ENCODE measurements at regions not wholly inside any gene's neighbourhood (a gene's known extent, or its start where the extent isn't known, plus 50 kb on each side); places are given as distances from the start of the nearest gene placed in this dataset.

- DNase-seq: no peak
Measured at GRCh38 chr2:20150110-20150706, 74.7 kb downstream of the SDC1 start.

DNA sequence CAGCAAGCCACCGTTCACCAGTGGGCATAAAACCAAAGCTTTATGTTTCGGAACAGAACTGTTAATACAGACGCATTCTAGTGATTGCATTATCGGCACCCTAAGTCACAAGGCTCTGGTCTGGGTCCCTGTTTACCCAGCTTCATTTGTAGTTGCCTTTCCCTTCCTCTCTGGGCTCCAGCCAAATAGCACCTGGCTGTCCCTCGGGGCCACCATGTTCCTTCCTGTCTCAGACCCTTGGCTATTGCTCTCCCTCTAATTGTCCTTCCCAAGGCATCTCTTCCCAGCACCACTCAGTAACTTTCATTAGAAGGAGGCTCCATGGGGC is 75.3 kb downstream of the SDC1 start:
- DNase-seq: no peak

- DNase-seq: no peak
Measured at GRCh38 chr2:20148923-20149702, 75.8 kb downstream of the SDC1 start.

DNA sequence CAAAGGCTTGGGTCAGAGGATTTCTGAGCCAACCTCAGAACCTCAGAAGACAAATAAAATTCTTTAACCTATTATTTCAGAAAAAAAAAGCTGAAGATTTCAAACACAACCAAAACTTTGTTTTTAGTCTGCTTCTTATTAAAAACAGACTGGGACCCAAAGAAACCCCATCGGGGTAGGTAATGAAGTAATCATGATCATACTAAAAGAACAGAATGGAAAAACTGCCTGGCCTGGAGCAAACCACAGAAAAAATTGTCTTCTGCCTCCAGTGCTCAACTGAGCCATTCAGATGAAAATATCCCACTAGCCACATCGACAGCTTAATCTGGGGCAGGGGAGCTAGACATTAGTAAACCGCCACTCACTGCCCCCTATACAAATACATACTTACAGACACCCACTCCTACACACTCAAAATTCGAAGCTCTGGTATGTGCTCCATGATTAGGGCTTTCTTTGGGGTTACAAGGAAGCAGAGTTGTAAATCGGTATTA is 76.5 kb downstream of the SDC1 start:
- no peak for DNase-seq

- DNase-seq: no peak
Measured at GRCh38 chr2:20147351-20147750, 77.6 kb downstream of the SDC1 start.

DNA sequence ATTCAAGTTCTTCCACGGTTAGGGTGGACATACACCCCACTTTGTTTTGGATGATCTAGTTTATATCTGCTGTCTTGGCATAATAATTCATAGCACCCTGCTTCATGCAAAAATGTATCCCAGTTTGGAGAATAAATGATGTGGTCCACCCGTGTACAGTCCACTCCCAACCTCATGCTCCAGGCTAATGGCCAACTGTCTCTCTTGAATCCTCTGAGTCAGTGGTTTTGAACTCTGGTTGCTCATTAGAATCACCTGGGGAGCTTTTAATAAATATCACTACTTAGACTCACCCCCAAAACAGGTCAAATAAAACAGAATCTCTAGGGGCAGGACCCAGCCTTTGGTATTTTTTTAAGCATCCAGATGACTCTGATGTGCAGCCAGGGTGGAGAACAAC is 78.5 kb downstream of the SDC1 start:
- no peak for DNase-seq

DNA sequence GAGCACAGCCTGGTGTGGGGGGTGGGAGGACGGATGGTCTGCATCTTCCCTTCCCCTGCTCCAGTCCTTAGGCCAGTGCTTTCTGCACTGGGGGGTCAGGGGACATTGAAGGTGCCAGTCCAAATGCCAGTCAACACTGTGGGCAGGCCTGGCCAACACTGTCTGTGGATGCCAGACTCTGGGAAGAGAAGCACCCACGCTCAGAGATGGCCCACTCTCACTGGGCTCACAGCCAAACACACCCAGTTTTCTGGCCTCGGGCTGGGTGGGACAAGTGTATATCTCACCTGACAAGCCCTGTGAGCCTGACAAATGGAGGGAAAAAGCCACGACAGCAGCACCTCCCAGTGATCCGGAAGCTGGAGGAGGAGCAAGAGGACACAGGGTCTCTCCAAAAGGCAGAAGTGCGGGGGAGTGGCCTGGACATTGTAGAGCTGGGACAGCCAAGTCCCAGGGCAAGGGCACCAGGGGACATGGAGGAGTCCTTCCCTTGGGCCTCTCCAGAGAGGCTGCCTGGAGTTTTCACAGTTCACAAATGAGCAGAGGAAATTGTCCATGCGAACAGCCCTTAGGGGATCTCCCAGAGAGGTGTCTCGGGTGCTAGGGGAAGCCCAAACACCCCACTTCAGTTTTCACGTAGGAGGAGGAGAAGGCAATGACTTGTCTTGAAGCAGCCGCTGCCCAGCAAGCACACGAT is 79.3 kb downstream of the SDC1 start:
- DNase-seq: no peak

DNA sequence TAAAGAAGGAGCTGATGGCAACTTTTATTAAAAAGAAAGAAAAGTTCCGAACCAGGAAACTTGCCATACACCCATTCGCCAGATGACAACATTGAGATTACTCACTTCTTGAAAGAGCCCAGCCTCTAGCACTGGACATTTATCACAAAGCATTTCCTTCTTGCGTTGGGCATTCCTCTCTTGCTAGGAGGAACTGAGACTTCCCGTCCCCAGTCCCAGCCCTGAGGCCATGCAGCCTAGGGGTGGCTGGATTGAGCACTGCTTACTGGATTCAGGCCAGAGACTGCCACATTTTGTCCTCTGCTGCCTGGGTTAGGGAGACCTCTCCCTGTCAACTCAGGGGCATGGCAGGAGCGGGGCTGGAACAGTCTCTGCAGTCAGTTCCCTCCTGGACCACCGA is 80.1 kb downstream of the SDC1 start:
- no peak for DNase-seq

GRCh38 chr2:20144196-20144595 is 80.7 kb downstream of the SDC1 start:
- no peak for DNase-seq

DNA sequence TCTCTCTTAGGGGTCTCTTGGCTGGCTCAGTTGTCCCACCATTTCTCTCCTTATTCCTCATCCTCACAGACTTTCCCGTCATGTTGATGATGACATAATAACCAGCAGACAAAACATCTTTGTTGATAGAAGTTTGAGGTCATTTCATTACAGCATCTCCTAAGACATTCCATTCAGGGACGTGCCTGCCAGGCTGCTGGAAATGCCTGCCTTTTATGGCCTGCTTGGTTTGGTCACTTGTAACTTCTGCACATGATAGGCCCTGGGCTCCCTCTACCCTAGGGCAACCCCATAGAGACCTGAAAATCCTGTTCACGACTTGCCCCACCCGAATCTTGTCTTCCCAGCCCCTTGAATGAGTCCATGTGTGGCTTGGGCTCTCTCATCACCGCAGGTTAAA is 81.7 kb downstream of the SDC1 start:
- no peak for DNase-seq

GRCh38 chr2:20141806-20142205 is 83.1 kb downstream of the SDC1 start:
- DNase-seq: no peak

DNA sequence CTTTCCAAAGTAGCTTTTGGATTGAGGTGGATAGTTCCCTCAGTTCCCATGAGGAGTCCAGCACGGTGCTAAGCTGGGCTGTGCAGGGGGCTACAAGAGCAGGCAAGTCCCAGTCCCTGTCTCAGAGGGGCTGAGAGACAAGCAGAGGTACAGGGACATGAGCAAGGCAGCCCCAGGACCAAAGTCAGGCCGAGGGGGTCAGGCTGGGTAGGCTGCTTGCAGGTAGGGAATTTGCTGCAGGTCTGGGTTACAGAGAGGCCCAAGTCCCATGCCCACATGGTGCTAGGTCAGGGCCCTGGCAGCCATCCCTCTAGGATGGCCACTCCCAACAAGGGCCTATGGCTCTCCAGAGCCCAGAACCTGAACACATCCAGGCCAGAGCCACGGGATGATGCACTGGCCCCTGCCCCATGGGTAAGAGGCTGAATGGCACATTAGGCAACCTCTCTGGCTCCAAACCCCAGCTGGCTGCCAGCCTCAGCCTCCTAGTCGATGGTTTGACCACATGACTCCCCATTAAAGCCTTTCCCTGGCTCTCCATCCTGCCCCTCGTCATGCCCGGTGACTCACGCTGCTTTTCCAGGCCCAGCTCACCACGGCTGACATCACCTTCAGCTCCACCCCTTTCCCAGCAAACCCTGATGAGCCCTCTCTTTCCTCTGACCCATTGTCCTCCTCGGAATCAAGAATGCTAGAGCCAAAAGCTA is 83.7 kb downstream of the SDC1 start:
- DNase-seq: no peak

- DNase-seq: no peak
Measured at GRCh38 chr2:20140321-20141055, 84.4 kb downstream of the SDC1 start.

GRCh38 chr2:20139407-20140172 is 85.3 kb downstream of the SDC1 start:
- no peak for DNase-seq

DNA sequence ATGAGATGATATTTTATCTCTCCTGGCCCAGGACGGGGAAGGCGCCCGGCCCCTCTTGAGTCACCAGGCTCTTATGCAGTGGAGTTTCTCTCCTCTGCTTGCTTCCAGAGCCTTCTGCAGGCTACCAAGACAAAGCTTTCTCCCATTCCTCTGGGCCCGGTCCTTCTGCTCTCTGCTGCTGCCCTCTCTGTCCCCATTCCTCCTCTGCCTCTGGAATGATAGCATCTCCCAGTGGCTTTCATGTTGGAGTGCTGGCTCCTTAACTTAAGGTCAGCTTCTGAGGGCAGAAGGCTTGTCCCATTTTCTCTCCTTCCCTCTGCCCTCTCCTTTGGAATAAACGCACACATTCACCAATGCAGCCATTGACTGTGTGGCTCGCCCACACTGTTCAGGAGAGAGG is 86.2 kb downstream of the SDC1 start:
- no peak for DNase-seq

DNA sequence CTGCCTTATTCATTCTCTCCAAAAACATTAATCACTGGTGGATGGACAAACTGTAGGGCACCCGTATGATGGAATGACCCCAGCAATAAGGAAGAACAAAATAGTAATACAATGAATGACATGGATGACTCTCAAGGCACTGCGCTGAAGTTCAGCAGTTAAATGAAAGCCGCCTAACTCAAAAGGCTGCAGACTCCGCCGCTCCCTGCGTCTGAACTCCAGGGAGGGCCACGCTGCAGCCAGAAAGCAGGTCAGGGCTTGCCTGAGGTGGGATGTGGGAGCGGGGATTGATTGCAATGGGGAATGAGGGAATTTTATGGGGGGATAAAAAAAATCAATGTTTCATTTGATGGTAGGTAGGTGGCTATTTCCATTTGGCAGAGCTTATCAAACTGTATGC is 86.5 kb upstream of the LAPTM4A start:
- no peak for DNase-seq

DNA sequence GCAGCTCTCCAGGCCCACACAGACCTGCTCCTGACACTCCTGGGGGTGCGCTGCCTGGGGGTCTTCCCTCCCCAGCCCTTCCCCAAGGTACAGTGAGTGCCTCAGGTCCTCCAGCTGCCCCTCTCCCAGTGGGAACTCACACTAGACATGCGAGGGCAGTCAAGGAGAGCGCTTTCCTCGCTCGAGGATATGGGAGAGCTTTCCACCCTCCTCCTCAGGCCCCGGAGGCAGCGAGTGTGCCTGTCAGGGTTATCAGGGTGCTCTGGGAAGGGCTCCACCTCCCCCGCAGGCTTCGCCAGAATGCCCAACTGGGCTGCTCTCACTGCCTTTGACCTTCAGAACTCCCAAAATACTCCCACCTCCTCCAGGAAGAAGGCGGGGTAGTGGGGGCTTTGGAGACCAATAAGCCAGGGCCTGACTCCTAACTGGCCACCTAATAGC is 85.7 kb upstream of the LAPTM4A start:
- no peak for DNase-seq

DNA sequence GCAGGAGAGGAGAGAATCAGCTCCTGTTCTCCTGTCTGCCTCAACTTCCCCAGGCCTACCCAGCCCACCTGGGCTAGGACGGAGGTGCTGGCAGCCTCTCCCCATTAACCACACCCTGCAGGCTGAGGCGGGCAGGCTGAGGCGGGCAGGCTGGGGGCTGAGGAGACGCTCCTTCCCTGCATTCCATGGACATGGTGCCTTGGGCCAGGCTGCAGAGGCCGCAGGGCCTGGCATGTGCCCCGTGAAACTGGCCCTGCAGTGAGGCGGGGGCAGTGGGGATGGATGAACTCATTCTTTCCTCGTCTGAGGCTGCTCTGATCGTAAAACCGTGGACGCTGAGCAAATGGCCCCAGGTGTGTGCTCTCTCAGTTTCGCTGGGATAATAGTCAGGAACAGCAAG is 84.7 kb upstream of the LAPTM4A start:
- DNase-seq: no peak

DNA sequence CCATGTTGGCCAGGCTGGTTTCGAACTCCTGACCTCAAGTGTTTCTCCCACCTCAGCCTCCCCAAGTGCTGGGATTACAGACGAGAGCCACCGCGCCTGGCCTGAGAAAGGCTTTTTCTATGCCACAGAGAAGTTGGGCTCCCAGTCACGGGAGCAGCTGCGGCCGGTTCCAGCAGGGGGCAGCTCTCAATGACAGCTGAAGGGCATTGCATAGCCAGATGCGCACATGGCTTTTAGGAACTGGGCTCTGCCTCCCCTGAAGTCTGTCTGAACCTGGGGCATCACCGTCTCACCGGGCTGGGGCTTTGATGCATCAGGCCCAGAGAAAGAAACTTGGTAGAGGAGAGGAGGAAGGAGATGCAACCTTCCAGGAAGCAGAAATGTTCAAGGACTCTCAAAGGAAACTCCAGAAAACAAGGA is 84.2 kb upstream of the LAPTM4A start:
- no peak for DNase-seq

DNA sequence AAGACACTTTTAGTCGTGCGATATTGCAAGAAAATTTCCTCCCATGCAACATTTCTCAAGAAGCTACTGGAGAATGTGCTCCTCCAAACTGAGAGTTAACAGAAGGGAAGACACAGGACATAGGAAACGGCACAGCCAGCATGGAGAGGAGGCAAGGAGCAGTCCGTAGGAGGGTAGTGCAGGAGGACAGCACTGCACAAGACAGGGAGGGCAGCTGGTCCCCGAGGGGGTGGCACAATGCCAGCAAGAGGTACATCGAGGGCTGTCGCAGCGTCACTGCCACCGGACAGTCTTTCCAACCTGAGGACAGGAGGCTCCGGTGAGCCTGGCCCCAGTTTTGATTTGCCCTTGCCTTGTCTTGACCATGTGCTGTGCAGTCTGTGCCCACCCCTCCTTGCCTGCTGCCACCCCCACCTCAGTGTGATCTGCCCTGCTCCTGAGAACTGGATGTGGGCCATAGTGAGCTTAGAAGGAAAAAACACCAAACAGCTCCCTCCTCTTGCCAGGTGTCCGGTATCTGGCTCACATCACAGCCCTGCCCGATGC is 81.6 kb upstream of the LAPTM4A start:
- no peak for DNase-seq

DNA sequence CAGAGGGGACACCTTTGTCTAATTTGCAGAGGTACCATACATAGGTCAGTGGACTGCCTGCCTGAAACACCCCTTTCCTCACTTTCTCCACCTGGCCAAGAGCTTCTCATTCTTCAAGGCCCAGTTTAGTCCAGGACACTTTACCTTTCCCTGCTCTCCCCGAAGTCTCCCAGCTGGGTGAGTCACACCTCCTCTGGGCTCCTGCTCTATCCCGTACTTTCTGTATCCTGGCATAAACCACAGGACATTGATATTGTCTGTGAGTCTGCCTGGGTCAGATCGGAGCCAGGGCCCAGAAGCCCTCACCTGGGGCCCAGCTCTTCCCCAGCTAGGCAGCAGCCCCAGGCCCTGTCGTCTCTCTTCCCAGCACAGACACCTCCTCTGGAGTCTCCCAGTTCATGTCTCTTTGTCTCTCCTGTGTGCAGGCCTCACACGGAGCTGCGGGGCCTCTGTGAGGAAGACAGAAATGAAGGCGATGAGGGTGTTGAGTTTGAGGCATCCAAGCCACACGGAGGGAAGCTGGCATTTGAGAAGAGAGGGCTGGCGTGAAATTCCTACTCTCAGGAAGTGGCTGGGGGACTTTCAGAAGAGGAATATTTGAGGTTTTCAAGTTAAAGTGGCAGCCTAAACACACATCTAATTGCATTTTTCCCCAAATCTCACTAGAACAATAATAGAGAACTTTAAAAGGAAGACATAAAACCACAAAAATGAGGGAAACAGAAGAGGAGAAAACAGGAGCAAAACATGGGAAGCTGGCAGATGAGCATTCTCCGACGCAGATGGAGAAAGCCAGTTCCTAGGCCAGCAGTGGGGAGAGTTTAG is 79.6 kb upstream of the LAPTM4A start:
- DNase-seq: no peak

Measured in NCI-H748 treated with DMSO at 0.1 percent for 48 hours (cell line).